HG02588 (cell line): ENCODE measurements at regions not wholly inside any gene's neighbourhood (a gene's known extent, or its start where the extent isn't known, plus 50 kb on each side); places are given as distances from the start of the nearest gene placed in this dataset.
"Not testable (repeated sequence)": the region's sequence is repeated elsewhere in the genome, so short reads cannot be mapped to it uniquely, and the experiment has no call there.

Experiments
- ATAC-seq: cut with Tn5 transposase; IDR thresholded peaks from one replicate; pipeline ENCODE4 v1.9.1; 2021; ENCODE audit warnings: mild to moderate bottlenecking, moderate library complexity; ENCODE audit not compliant: unreplicated experiment

DNA sequence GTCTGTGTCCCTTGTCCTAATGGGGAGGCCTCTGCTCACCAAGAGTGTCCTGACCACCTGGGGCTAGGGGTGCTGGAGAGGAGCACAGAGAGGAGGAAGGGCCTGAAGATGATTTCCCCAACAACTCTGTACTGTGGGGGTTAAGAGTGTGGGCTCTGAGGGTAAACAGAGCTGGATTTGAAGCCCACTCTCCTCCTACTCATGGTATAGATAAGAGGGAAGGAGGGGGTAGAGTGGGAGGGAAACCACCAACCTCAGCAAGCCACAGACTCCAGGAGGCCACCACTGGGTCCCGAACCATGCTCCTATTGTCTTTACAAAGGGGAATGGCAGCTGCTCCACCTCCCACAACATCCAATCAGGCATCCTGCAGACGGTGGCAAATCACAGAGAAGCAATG lies 103.6 kb upstream of the RNU6-1 start:
- no peak for ATAC-seq

- ATAC-seq = no peak
Measured at GRCh38 chr15:67944010-67944641, 104.3 kb upstream of the RNU6-1 start.

- no peak for ATAC-seq
Measured at GRCh38 chr15:67945131-67945530, 105.3 kb upstream of the RNU6-1 start.

DNA sequence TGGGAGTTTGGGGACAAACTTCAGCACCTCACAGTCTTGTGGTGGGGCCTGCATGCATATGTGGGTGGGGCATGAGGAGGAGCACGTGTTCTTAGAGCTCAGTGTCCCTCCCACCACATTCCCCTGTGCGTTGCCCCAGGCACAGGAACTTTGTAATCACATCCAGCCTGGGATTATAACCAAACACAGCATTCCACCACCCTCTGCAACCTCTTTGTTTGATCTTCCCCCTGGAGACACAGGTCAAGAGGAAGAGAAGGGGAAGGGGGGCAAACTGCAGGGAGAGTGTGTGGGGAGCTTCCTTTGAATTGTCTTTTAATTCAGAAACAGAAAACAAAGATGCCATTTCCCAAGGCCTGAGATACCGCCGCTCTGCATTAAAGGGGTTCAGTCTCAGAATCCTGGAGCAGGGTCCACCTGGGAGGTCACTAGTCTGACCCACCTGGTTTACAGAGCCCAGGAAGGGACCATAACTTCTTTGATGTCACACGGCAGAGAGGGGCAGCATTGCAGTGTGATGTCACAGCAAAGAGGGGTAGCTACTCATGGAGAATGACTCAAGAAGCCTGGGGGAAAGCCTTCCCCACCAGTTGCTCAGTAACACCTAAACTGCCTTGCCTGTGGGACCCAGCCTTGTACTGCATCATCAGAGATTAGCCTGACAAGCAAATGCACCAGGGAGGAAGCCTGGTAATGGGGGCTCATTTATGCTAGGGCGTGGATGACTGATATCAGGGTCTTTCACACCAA lies 106.3 kb upstream of the RNU6-1 start:
- ATAC-seq = no peak

DNA sequence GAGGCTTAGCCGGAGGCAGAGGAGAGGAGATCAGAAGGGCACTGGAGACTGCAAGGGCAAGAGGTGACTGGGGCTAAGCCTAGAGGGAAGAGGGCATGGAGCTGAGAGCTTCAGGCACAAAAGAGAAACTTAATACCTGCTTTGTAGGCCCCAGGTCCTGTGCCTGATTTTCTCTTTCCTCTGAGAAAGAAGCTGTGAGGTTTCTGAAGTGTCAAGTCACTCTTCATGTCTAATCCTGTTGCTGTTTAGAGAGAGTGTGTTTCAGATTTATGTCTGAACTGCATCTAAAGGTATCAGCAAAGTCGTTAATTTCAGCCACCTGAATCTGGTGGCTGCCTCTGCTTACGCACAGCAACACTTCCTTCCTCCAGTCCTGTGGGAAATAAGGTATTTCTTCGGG lies 106.9 kb upstream of the RNU6-1 start:
- ATAC-seq = no peak

DNA sequence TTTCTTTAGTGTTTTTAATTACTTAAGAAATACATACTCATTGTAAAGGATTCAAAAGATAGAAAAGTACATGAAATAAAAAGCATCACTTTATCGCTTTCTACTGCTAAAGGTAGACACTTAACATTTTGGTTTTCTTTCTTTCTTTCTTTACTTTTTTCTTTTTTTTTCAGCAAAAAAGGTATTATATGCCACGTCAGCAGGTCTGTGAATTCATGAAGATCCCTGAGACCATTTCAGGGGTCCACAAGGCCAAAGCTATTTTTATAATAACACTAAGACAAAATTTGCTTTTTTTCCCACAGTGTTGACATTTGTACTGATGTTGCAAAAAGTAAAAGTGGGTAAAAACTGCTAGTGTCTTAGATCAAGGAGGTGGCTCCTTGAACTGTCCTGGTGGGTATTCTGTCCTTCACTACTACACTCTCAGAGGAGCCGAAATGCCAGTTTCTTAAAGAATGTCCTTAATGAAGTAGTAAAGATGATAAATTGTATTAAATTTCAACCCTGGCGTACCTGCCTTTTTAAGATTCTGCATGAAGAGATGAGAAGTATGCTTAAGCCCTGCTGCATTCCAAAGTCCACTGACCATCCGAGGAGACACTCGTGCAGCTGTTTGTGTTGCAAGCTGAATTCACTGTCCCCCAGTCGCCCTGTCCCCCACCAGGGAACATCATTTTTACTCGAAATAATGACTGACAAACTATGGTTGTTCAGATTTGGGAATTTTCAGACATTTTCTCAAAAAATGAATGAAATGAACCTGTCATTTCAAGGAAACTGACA lies 106.7 kb upstream of the PIAS1 start:
- ATAC-seq = no peak

DNA sequence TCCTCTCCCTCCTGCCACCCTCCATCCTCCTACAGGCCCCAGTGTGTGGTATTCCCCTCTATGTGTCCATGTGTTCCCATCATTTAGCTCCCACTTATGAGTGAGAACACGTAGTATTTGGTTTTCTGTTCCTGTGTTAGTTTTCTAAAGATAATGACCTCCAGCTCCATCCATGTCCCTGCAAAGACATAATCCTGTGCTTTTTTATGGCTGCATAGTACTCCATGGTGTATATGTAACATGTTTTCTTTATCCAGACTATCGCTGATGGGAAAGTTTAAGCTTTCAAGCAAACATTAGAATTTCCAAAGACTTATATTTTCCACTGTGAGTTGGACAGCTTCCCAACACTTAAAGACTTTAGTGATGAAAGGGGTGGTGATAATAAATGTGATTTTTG lies 105.9 kb upstream of the PIAS1 start:
- no peak for ATAC-seq

GRCh38 chr15:67951187-67951586 lies 102.9 kb upstream of the PIAS1 start:
- ATAC-seq = not testable (repeated sequence)

- ATAC-seq = no peak
Measured at GRCh38 chr15:67953299-67953698, 100.8 kb upstream of the PIAS1 start.

DNA sequence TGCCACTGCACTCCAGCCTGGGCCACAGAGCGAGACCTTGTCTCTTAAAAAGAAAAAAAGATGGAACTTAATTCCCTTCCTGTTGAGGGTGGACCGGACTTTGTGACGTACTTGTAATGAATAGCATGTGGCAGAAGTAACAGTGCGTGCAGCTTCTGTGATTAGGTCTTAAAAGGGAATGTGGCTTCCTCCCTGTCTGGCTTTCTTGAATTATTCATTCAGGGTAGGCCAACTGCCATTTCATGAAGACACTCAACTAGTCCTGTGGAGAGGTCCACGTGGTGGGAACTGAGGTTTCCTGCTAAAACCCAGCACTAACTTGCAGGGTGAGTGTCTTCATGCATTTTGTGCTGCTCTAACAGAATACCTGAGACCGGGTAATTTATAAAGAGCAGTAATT lies 98.9 kb upstream of the PIAS1 start:
- no peak for ATAC-seq

DNA sequence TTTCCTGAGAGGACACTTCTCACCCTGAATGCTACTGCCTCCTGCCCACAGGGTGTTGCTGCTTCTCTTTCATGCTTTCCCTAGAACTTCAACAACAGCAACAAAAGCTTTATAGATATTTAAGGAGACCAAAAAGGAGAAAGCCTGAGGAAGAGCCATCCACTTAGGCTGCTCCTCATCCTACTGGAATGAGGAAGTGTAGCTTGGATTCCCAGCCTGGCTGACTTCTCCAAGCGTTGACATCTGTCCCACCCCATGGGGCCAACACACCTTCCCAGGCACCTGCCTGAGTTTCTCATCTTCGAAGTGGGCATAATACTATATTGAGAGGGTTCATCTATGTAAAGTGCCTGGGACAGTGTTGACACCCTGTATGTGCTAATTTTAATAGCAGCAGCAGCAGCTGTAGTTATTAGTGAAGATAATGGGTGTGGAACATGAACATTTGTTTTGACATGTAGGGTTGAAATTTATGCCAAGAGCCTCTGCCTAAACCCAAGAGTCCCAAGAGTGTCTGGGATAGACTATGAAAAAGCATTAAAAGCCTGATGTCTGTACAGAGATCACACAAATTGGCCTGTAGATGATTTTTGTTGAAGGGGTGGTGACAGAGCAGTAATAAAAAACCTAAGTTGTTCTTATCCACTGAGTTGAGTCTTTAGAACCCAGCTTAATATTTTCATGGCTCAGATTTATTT lies 96.5 kb upstream of the PIAS1 start:
- no peak for ATAC-seq

- ATAC-seq = peak; percentile 46
Measured at GRCh38 chr15:67967871-67968431, 86.2 kb upstream of the PIAS1 start.

- ATAC-seq = no peak
Measured at GRCh38 chr15:67968564-67968963, 85.6 kb upstream of the PIAS1 start.

GRCh38 chr15:67968966-67969365 lies 85.1 kb upstream of the PIAS1 start:
- no peak for ATAC-seq

DNA sequence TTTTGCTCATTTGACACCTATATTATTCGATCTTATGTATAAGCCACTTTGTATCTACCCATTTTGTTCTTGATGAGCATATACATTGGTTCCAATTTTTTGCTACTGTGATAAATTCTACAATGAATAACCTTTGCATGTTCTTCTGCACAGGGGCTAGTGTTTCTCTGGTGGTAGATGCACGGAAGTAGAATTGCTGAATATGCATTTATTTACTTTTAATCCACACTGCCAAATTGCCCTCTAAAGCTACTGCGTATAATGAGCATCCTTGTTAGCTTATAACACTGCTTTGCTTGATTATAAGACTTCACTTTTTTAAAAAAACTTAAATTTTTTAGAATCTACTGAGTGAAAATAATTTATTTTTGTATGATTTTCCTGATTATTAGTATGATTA lies 84.2 kb upstream of the PIAS1 start:
- no peak for ATAC-seq

- no peak for ATAC-seq
Measured at GRCh38 chr15:67972377-67972776, 81.7 kb upstream of the PIAS1 start.

GRCh38 chr15:67973846-67974245 lies 80.3 kb upstream of the PIAS1 start:
- ATAC-seq = no peak

GRCh38 chr15:67976506-67977073 lies 77.5 kb upstream of the PIAS1 start:
- no peak for ATAC-seq

- no peak for ATAC-seq
Measured at GRCh38 chr15:67977414-67978089, 76.6 kb upstream of the PIAS1 start.

GRCh38 chr15:67979281-67979680 lies 74.8 kb upstream of the PIAS1 start:
- no peak for ATAC-seq
